G401 (cell line): ENCODE measurements at regions not wholly inside any gene's neighbourhood (a gene's known extent, or its start where the extent isn't known, plus 50 kb on each side); places are given as distances from the start of the nearest gene placed in this dataset.
"Not testable (repeated sequence)": the region's sequence is repeated elsewhere in the genome, so short reads cannot be mapped to it uniquely, and the experiment has no call there.

Source experiments
- DNase-seq: peaks from one replicate; pipeline ENCODE4 v3.0.0-alpha.2; 2015; ENCODE audit warnings: low spot score
- in situ Hi-C: cut with HindIII; loops from 2 replicates; pipeline ENCODE4 v1.10.0; 2016; ENCODE audit warnings: low sequenced_read_pairs, mixed read lengths

DNA sequence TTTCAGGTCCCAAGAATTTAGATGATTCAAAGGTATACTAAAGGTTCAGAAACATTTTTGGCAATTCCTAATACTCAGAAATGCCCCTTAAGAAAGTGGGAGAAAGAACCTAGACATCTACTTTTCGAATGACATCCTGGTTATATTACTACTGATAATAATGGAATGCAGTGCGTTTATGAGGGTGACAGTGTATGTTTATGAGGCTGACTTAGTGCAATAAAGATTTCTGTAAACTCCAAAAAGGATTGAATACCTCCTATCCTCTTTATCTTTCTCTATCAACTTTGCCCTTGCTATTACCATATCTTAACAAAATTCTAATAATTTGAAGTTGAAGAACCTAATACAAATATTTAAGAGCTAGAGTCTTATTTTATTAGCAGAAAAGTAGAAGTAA lies 348.9 kb upstream of the EPHA6 start:
- in situ Hi-C loops = no loop called here
- DNase-seq = no peak

DNA sequence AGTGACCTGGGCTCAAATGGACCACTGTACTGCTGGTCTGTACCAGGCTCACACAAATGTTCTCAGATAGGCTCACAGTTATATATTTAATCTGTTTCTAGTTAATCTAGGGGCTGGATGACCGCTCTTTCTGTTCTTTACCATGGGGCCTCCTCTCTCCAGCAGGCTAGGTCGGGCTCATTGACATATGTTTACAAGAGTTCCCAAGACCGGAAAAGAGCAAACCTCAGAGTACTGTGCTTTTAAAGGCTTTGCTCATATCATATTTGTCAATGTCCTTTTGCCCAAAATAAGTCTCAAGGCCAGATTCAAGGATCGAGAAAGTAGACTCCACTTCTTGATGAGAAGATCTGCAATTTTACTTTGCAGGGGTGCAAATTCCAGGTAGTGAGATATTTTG lies 348.0 kb upstream of the EPHA6 start:
- in situ Hi-C loops = no loop called here
- DNase-seq = no peak

DNA sequence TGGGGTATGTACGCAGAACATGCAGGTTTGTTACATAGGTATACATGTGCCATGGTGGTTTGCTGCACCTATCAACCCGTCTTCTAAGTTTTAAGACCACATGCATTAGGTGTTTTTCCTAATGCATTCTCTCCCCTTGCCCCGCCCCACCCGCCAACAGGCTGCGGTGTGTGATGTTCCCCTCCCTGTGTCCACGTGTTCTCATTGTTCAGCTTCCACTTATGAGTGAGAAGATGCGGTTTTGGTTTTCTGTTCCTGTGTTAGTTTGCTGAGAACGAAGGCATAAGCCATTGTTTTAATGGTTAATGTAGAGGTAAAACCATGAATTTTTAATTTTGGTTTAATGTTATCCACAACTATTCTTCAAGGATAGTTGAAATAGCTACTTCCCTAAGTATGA lies 346.8 kb upstream of the EPHA6 start:
- no peak for DNase-seq
- in situ Hi-C loops = no loop called here

DNA sequence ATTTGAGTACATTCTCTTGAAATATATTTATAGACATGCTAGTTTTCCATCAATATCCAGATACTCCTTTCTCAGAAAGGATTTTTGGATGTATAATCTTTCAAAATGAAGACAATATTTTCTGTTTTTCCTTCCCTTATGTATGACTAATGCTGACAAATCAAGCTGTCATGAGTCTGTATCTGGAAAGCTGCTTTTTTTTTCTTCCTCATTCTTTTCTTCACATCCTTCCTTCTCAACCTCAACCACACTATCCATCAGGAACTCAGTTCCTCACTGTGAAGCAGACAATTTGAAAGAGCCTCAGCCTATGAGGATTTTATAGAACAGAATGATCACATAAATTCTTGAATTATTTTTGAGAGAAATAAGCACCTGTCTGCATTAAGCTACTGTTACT lies 335.9 kb upstream of the EPHA6 start:
- no peak for DNase-seq
- in situ Hi-C loops = no loop called here

DNA sequence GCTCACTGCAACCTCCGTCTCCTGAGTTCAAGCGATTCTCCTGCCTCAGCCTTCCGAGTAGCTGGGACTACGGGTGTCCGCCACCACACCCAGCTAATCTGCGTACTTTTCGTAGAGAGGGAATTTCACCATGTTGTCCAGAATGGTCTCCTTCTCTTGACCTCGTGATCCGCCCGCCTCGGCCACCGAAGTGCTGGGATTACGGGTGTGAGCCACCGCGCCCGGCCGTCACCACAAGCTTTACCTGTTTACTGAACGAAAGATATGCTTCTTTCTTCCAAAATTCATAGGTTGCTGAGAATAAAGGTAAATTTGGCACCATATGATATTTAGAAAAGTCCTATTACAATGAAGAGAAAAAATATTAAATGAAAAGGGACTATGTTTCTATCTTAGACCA lies 333.5 kb upstream of the EPHA6 start:
- DNase-seq = no peak
- in situ Hi-C loops = no loop called here

DNA sequence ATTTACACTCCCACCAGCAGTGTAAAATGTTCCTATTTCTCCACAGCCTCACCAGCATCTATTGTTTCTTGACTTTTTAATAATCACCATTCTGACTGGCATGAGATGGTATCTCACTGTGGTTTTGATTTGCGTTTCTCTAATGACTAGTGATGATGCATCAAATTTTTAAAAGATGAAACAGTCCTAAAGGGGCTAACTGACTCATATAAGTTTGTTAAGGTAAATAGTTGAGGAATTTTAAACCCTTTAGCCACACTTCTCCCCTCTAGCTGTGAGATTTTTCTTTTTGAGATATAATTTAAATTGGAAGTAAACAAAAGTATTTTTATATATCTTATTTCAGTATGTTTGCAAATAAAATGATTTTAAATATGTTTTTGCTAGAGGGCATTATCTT lies 331.2 kb upstream of the EPHA6 start:
- in situ Hi-C loops, DNase-seq: not testable (repeated sequence)

DNA sequence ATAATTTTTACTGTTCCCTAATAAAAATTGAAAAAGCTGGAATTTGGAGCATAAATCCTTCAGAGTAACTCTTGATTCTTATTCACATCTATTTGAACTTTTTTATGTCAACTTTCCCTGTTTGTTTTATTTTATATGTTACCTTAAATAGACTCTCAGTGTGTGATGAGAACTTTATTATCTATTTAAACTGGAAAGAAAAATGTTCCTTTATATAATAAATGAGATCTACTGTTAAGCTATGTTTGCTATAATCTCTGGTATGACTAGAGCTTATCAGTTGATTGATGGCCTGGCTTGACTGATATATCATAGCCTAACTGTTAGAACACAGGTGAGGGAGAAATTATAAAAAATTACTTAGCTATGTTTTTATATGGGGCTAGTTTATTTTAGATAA lies 330.6 kb upstream of the EPHA6 start:
- no peak for DNase-seq
- in situ Hi-C loops = no loop called here

DNA sequence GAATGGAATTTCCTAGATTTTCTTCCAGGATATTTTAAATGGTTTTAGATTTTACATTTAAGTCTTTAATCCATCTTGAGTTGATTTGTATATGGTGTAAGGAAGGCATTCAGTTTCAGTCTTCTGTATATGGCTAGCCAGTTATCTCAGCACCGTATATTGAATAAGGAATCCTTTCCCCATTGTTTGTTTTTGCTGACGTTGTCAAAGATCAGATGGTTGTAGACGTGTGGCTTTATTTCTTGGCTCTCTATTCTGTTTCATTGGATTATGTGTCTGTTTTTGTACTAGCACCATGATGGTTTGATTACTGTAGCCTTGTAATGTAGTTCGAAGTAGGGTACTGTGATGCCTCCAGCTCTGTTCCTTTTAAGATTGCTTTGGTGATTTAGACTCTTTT lies 325.7 kb upstream of the EPHA6 start:
- DNase-seq = no peak
- in situ Hi-C loops = no loop called here

DNA sequence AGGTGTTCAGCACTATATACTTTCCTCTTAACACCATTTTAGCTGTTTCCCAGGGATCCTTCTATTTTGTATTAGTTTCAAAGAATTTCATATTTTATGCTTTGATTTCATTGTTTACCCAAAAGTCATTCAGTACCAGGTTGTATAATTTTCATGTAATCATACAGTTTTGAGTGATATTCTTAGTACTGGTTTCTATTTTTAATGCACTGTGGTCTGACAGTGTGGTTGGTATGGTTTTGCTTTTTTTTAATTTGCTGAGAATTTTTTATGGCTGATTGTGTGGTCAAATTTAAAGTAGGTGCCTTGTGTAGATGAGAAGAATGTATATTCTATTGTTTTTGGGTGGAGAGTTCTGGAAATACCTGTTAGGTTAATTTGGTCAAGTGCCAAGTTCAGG lies 323.4 kb upstream of the EPHA6 start:
- in situ Hi-C loops = no loop called here
- no peak for DNase-seq

DNA sequence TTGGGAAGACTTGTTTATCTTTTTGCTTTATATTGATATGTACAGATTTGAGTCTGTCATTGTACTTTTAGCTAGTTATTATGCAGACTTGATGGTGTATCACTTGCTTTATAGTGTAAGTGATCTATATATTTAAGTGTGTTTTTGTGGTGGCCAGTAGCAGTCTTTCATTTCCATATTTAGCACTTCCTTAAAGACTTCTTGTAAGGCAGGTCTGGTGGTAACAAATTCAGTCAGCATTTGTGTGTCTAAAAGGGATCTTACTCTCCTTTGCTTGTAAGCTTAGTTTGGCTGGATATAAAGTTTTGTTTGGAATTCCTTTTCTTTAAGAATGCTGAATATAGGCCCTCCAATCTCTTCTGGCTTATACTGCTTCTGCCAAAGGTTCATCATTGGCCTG lies 322.5 kb upstream of the EPHA6 start:
- no peak for DNase-seq
- in situ Hi-C loops = no loop called here

DNA sequence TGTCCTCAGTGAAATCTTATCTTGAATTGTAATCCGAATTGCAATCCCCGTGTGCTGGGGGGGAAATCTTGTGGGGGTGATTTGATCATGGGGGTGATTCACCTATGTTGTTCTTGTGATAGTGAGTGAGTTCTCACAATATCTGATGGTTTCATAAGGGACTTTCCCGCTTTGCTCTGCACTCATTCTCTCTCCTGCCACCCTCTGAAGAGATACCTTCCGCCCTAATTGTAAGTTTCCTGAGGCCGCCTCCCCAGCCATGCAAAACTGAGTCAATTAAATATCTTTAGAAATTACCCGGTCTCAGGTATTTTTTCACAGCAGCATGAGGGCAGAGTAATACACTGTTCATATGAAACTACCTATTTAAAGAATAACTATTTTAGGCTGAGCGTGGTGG lies 304.1 kb upstream of the EPHA6 start:
- DNase-seq = no peak
- in situ Hi-C loops = no loop called here

DNA sequence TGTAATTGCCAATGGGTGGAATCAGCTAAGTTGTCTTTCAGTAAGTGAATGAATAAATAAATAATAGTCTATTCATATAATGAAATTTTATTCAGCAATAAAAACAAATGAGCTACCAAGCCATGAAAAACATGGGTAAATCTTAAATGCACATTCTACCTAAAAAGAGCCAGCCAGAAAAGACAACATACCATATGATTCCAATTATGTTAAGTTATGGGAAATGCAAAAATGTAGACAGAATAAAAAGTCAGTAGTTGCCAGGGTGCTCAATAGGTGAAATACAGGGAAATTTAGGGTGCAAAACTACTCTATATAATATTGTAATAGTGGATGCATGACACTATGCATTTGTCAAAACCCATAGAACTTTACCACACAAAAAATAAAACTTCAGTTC lies 277.2 kb upstream of the EPHA6 start:
- in situ Hi-C loops = no loop called here
- no peak for DNase-seq

DNA sequence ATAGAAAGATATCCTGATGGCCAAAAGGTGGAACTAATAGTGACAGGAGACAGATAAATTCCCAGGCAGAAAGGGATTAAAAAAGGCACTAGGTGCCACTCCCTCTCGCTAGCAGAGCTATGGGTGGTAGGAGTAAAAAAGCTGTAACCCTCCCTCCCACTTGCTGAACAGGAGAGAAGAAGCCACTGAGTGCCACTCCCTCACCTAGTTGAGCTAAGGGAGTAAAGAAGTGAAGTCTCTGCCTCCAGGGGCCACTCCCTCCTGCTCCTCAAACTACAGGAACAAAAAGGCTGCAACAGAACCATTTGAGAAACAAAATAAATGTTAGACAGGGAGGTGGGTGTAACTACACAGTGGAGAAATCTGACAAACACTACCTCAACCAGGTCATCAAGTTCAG lies 276.2 kb upstream of the EPHA6 start:
- in situ Hi-C loops = no loop called here
- no peak for DNase-seq

DNA sequence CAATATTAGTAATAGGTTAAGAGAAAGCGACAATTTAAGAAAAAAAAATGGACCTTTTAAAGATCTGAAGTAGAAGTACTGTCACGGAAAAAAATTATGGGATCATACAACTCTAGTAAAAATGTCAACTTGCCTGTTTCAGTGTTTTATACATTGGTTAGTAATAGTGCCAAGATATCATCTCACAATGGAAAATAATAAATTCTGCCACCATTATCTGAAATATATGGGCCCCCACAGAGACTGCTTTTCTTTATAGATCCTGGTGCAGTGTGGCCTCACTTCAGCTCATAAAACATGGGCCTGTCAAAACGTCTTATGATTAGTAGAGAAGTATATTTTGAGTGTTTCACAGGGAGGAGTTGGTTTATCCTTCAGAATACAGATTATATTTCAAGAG lies 266.3 kb upstream of the EPHA6 start:
- no peak for DNase-seq
- in situ Hi-C loops = no loop called here

DNA sequence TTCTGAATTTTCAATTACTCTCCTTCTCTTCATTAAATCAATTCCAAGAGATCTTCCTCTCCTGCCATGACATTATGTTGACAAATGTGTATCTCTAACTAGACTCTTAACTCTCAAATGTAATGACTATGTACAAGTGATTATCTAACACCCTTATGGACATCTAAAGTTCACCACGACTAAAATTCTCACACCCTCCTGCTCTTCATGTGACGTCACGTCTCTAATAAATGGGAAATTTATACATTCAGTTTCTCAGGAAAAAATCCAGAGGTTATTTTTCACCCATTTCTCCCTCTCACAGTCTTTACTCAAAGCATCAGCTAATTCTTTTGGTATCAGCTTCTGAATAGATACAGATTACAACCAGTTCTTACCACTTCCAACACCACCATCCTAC lies 237.5 kb upstream of the EPHA6 start:
- in situ Hi-C loops = no loop called here

DNA sequence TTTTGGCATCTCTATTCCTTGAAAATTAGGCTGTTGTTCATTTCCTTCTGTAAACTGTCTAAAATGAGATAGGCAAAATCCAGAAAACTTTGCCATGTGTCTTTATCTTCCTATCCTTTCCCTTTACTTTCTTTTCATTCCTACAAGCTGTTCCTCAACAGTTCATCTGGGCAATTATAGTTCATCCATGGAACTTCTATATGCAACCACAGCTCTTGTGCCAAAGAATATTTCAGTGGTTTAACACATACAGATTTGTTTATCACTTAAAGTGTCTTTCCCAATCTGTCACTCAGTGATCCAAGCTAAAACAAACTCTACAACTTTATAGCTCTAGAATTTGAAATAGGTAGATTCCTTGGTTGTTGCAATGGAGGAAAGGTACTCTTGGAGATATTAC lies 230.3 kb upstream of the EPHA6 start:
- in situ Hi-C loops = no loop called here
- no peak for DNase-seq

More for the DNA sequence above, 237.5 kb upstream of the EPHA6 start:
- no peak for DNase-seq

DNA sequence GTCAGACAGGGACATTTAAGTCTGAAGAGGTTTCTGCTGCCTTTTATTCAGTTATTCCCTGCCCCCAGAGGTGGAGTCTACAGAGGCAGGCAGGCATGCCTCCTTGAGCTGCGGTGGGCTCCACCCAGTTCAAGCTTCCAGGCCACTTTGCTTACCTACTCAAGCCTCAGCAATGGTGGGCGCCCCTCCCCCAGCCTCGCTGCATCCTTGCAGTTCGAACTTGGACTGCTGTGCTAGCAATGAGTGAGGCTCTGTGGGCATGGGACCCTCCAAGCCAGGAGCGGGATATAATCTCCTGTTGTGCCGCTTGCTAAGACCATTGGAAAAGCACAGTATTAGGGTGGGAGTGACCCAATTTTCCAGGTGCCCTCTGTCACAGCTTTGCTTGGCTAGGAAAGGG lies 207.5 kb upstream of the EPHA6 start:
- in situ Hi-C loops, DNase-seq: not testable (repeated sequence)

DNA sequence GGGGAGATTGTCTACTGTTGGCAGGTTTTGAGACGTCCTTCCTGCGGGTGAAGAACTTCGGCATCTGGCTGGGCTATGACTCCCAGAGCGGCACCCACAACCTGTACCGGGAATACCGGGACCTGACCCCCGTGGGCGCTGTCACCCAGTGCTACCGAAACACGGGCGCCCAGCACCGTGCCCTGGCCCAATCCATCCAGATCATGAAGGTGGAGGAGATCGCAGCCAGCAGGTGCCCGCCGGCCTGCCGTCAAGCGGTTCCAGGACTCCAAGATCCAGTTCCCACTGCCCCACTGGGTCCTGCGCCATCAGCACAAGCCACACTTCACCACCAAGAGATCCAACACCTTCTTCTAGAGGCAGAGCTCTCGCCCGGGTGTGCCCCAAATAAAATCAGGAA lies 194.9 kb upstream of the EPHA6 start:
- in situ Hi-C loops = no loop called here
- no peak for DNase-seq

DNA sequence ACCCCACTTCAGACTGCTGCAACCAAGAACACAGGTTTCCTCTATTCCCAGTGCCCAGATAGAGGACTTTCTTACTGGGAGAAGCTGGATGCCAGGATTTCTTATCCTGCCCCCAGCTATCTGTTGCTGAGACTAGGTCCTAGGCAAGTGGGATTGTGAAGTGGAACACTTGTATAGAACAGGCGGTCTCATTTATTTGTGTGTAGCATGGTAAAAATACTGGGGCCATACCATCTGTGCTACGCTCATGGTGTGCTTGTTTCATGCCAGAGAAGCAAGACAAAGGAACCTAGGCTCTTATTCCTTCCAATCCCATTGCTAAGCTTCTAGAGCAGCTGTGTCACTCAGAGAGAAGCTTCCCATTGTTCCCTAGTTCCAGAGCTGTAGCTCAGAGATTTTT lies 191.5 kb upstream of the EPHA6 start:
- DNase-seq = no peak
- in situ Hi-C loops = no loop called here

DNA sequence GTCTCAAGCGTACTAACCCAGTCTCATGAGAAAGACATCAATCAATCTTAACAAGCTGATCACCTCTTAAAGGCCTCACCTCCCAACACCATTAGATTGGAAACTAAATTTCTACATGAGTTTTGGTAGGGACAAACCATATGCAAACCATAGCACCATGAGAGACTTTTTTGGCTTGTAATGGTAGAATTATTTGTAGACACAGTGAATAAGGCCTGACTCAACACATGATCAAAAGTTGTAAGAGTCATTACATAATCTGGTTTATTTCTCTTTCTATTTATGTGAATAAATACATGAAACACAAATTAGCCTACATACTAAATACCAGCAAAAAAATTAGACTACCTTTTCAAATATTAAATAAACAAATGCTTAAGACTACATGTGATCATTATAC lies 183.3 kb upstream of the EPHA6 start:
- in situ Hi-C loops = no loop called here

DNA sequence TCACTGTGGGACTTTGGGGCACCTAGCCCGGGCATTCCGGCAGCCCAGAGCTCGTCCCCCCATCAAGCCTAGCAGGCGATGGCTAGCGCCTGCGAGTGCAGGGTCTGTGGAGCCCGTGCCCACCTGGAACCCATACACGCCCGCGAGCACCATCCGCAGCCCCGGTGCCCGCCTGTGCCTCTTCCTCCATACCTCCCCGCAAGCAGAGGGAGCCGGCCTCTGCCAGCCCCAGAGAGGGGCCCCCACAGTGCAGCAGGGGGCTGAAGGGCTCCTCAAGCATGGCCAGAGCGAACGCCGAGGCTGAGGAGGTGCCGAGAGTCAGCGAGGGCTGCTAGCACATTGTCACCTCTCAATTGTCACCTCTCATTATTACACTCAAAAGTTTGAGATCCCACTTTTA lies 167.8 kb upstream of the EPHA6 start:
- in situ Hi-C loops = no loop called here
- DNase-seq = no peak

More for the DNA sequence above, 183.3 kb upstream of the EPHA6 start:
- no peak for DNase-seq

DNA sequence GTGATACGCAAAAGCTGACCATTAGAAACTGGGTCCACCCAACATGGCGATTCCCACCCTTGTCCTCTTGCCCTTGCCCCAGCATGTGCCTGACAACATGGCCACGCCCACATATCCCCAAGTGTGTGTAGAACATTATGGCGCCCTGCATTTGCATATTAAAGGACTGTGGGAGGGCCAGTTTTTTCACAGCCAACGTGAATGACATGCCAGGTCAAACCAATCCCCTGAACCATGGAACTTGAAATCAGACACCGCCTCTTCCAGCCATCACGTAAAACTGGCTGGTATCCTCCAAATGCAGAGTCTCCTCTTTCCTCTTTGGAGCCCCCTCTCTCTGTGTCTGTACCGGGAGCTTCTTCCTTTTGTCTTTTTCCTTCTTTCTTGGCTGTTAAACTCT lies 156.7 kb upstream of the EPHA6 start:
- in situ Hi-C loops = no loop called here
- DNase-seq = no peak
